ENCODE measurements at regions not wholly inside any gene's neighbourhood (a gene's known extent, or its start where the extent isn't known, plus 50 kb on each side); places are given as distances from the start of the nearest gene placed in this dataset.
"Not testable (repeated sequence)": the region's sequence is repeated elsewhere in the genome, so short reads cannot be mapped to it uniquely, and the experiment has no call there.

- DNase-seq = no peak
These were observed 341.4 kb upstream of the INTU start for GRCh38 chr4:127291316-127291715.

DNA sequence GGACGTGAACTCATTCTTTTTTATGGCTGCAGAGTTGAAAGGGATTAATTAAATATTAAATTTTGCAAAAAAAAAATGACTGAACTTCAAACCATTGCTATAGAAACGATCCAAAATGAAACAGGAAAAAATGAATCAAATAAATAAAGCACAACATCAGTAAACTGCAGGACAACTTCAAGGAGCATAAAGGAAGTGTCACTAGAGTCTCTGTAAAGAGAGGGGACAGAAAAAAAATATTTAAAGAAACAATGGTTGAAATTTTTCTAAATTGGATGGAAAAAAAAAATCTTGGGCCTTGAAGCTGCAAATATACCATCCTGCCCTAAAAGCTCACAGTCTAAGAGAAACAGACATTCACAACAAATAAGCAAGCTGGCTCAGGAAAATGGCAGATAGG lies 339.3 kb upstream of the INTU start:
- DNase-seq = no peak

- no peak for DNase-seq
These were observed 328.4 kb upstream of the INTU start for GRCh38 chr4:127304356-127304755.

DNA sequence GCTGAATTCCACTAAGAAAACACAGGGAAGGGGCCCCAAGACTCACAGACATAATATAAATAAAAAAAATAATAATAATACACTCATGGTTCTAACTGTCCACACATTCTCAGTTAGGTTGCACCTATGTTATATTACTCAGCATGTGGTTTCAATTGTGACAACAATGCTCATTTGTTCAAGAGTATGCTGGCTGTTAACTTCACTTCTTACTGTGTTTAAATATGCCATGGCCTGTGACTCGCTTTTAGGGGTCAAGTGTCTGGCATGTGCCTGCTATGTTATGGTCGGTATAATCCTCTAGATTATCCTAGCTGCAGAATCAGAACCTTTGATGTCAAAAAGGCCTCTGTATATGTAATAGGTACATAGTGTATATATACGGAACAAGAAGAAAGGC lies 324.8 kb upstream of the INTU start:
- no peak for DNase-seq

DNA sequence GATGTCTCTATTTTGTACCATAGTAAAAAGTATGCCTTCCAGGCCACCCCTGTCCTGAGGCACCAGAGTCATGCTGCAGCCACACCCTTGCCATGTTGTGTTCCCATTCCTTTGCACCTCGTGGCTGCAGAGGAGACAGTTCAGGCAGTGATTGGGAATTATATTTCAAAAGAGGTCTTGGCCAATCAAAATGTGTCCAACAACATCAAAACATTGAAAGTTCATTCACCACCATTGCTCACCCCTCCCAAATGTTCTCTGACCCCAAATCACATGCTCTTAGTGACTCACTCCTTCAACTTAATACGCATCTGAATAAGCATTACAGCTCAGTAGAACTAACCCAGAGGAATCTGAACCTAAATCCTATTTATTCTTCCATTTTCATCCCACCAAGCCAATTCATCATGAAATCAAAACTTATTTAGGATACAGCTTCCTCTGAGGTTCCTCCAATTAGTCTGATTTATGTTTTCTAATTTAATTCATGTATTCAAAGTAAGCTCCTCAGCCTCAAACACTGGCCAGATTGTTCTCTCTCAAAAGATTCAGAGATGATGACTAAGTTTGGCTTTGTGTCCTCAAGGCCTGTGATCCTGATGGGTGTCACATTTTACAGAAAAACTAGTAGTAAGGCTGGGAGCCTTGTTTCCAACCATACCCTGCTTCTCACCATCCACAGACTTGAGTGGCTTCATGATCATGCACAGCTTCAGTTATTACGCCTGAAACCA lies 323.2 kb upstream of the INTU start:
- DNase-seq = no peak

DNA sequence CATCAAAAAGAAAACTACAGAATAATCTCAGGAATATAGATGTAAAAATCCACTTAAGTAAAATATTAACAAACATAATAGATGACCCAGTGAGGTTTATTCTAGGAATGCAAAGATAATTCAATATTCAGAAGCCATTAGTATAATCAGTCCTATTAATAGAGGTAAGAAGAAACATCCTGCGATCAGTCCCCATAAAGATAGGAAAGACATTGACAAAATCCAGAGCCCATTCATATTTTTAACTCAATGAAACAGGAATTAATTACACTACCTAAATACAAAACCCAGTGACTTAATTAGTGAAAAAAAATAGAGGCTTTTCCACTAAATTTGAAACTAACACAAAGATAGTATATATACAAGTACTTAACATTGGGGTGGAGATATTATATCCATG lies 321.4 kb upstream of the INTU start:
- no peak for DNase-seq

DNA sequence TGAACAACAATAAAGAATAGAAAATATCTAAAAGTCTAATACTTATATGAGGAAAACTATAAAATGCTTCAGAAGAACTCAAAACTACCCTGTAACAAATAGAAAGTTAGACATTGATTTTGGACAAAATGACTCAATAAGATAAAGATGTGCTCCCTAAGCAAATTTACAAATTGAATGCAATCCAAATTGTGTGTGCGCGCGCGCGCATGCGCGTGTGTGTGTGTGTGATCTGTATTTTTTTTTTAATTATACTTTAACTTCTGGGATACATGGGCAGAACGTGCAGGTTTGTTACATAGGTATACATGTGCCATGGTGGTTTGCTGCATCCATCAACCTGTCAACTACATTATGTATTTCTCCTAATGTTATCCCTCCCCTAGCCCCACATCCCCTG lies 320.8 kb upstream of the INTU start:
- DNase-seq = no peak

DNA sequence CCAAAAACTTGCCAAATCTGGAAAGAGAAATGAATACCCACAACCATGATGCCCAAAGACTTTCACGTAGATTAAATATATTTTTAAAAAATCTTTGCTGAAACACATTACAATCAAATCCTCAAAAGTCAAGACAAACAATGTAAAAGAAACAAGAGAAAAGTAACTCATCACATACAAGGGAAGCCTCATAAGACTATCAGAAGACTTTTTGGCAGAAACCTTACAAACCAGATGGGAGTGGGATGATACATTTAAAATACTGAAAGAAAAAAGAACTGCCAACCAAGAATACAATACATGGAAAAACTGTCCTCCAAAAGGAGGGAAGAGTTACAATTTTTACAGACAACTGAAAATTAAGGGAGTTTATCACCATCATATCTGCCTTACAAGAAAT lies 319.0 kb upstream of the INTU start:
- DNase-seq = no peak

GRCh38 chr4:127327491-127327890 lies 305.3 kb upstream of the INTU start:
- no peak for DNase-seq

DNA sequence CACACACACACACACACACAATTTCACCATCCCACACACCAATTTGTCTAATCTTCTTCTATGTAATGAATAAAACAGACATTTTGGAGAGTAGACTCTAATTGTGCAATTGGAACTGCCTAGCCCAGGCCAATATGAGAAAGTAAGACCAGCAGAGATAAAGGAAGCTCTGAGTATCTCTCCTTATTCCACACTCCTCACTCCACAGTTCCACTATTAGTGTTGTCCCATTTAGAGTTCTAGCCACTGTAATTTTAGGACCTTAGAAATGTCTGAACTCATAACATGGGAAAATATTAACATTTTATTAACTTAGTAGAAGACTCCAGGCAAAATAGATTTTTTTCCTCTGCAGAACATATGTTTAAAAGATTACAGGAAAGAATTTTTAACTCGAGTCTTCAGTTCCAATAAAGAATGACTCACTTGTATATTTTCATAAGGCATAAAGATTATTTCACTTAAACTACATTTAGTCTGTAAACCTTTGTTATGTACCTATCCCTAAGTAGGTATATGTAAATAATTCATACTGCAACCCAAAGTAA lies 297.6 kb upstream of the INTU start:
- no peak for DNase-seq

DNA sequence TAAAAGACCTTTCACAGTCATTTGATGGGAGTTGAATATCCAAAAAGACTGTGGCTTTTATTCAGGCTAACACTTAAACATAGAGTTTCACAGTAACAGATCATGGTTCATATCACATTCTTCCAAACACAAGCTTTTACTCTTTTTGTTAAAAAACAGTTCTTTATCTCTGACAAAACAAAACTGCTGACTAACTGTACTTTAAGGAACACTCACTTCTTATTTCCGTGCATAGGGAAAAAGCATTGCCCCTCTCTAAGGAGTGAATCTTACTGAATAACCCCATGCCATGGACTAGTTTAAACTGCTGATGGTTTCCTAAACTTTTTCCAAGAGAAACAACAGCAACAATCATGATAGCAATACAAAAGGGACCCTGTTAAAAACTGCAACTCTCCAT lies 297.0 kb upstream of the INTU start:
- no peak for DNase-seq

GRCh38 chr4:127343123-127343522 lies 289.6 kb upstream of the INTU start:
- not testable (repeated sequence) for DNase-seq

GRCh38 chr4:127344071-127344470 lies 288.7 kb upstream of the INTU start:
- no peak for DNase-seq

DNA sequence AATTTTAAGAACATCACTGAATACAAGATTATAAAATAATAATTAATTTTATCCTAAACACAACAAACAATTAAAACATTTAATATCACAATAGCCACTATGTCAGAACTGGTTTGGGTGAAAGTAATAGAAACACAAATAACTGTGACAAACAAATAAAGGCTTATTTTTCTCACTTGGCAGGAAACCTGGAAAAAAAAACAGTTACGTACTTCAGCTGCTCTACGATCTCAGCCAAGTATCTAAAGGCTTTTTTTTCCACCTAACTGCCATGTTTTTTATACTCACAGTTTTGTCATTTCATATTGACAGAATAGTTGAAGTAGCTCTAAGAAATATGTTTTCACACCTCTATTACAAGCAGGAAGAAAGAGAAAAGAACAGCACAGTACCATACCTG lies 284.8 kb upstream of the INTU start:
- no peak for DNase-seq

GRCh38 chr4:127352220-127353113 lies 280.3 kb upstream of the INTU start:
- no peak for DNase-seq

- no peak for DNase-seq
These were observed 277.0 kb upstream of the INTU start for GRCh38 chr4:127355743-127356142.

- no peak for DNase-seq
These were observed 275.0 kb upstream of the INTU start for GRCh38 chr4:127357765-127358164.

- DNase-seq = no peak
These were observed 270.1 kb upstream of the INTU start for GRCh38 chr4:127362686-127363085.

GRCh38 chr4:127364397-127364796 lies 268.4 kb upstream of the INTU start:
- DNase-seq = no peak

DNA sequence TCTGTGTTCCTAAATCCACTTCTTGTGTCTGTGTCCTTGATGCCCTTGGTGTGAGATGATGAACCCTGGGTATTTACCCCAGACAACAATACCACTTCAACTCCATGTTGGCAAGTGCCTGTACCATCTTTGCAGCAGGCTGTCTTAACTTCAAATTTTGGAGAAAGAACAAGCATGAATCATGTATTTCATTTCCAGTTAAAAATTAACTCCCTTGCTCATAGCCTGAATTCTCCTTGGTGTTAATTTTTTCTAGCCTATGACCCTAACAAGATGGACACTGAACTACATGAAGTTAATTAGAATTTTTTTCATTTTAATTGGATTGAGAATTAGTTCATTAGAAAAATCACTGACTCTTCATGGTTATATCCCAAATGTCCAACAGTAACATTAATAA lies 267.8 kb upstream of the INTU start:
- DNase-seq = no peak

- no peak for DNase-seq
These were observed 262.2 kb upstream of the INTU start for GRCh38 chr4:127370604-127371003.

- DNase-seq = no peak
These were observed 253.3 kb upstream of the INTU start for GRCh38 chr4:127379499-127379898.

GRCh38 chr4:127379948-127380347 lies 252.8 kb upstream of the INTU start:
- DNase-seq = not testable (repeated sequence)

GRCh38 chr4:127383666-127384065 lies 249.1 kb upstream of the INTU start:
- no peak for DNase-seq
